GM21723 (cell line): ENCODE measurements at regions not wholly inside any gene's neighbourhood (a gene's known extent, or its start where the extent isn't known, plus 50 kb on each side); places are given as distances from the start of the nearest gene placed in this dataset.
"Not testable (repeated sequence)": the region's sequence is repeated elsewhere in the genome, so short reads cannot be mapped to it uniquely, and the experiment has no call there.

Experiments
- ATAC-seq: cut with Tn5 transposase; IDR thresholded peaks from one replicate; pipeline ENCODE4 v1.9.1; 2021; ENCODE audit warnings: mild to moderate bottlenecking, moderate library complexity; ENCODE audit not compliant: unreplicated experiment

GRCh38 chr12:131229079-131229425 lies 275.3 kb downstream of the ADGRD1 start:
- ATAC-seq, result not testable (repeated sequence)

GRCh38 chr12:131229426-131230339 lies 276.0 kb downstream of the ADGRD1 start:
- ATAC-seq, result no peak

- no peak for ATAC-seq
Measured at GRCh38 chr12:131230340-131231031, 276.8 kb downstream of the ADGRD1 start.

GRCh38 chr12:131231032-131231980 lies 277.6 kb downstream of the ADGRD1 start:
- no peak for ATAC-seq

GRCh38 chr12:131232036-131232435 lies 278.3 kb downstream of the ADGRD1 start:
- no peak for ATAC-seq

- not testable (repeated sequence) for ATAC-seq
Measured at GRCh38 chr12:131232872-131233271, 279.2 kb downstream of the ADGRD1 start.

- ATAC-seq, result not testable (repeated sequence)
Measured at GRCh38 chr12:131233850-131234789, 280.4 kb downstream of the ADGRD1 start.

- not testable (repeated sequence) for ATAC-seq
Measured at GRCh38 chr12:131234841-131235271, 281.1 kb downstream of the ADGRD1 start.

- ATAC-seq, result no peak
Measured at GRCh38 chr12:131235871-131236271, 282.2 kb downstream of the ADGRD1 start.

GRCh38 chr12:131239384-131240094 lies 285.8 kb downstream of the ADGRD1 start:
- peak; percentile 65 for ATAC-seq

- no peak for ATAC-seq
Measured at GRCh38 chr12:131241517-131241916, 287.8 kb downstream of the ADGRD1 start.

- no peak for ATAC-seq
Measured at GRCh38 chr12:131242741-131243496, 289.2 kb downstream of the ADGRD1 start.

- not testable (repeated sequence) for ATAC-seq
Measured at GRCh38 chr12:131244157-131244688, 290.5 kb downstream of the ADGRD1 start.

GRCh38 chr12:131245161-131245560 lies 291.5 kb downstream of the ADGRD1 start:
- not testable (repeated sequence) for ATAC-seq

- ATAC-seq, result no peak
Measured at GRCh38 chr12:131245564-131246355, 292.1 kb downstream of the ADGRD1 start.

GRCh38 chr12:131247026-131247725 lies 293.5 kb downstream of the ADGRD1 start:
- ATAC-seq, result not testable (repeated sequence)

- not testable (repeated sequence) for ATAC-seq
Measured at GRCh38 chr12:131247875-131248274, 294.2 kb downstream of the ADGRD1 start.
